Forelimb muscle (tissue), 1 donor: ENCODE measurements at regions not wholly inside any gene's neighbourhood (a gene's known extent, or its start where the extent isn't known, plus 50 kb on each side); places are given as distances from the start of the nearest gene placed in this dataset.
"Not testable (repeated sequence)": the region's sequence is repeated elsewhere in the genome, so short reads cannot be mapped to it uniquely, and the experiment has no call there.

Experiments used
- DNase-seq: peaks from one replicate; pipeline ENCODE4 v3.0.0-alpha.2; 2013; ENCODE audit warnings: low read depth

- DNase-seq, result no peak
Measured at GRCh38 chr6:145155873-145156782, 579.2 kb downstream of the EPM2A start.

DNA sequence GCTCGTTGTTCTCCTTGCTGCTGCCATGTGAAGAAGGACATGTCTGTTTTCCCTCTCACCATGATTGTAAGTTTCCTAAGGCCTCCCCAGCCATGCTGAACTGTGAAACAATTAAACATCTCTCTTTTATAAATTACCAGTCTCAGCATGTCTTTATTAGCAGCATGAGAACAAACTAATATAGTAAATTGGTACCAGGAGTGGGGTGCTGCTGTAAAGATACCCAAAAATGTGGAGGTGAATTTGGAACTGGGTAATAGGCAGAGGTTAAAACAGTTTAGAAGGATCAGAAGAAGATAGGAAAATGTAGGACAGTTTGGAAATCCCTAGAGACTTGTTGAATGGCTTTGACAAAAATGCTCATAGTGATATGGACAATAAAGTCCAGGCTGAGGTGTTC lies 576.7 kb downstream of the EPM2A start:
- DNase-seq, result not testable (repeated sequence)

- DNase-seq, result no peak
Measured at GRCh38 chr6:145159921-145160320, 575.4 kb downstream of the EPM2A start.

DNA sequence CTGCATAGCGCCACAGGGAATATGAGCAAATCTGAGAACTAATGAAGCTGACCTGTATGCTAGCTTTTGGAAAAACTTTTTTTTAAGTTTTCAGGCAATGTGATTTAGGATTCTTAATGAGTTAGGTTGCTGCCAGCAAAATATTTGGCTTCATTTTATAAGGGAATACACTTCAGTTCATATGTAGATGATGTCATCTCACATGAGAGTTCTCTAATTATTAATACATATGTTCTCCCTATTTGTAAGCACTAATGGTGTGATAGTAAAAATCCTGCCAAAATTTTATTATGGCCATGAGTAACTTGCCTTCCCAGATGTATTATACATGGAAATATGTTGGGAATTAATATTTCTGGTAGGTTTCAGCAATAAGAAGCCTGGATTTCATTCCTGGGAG lies 573.8 kb downstream of the EPM2A start:
- peak; percentile 28 for DNase-seq

DNA sequence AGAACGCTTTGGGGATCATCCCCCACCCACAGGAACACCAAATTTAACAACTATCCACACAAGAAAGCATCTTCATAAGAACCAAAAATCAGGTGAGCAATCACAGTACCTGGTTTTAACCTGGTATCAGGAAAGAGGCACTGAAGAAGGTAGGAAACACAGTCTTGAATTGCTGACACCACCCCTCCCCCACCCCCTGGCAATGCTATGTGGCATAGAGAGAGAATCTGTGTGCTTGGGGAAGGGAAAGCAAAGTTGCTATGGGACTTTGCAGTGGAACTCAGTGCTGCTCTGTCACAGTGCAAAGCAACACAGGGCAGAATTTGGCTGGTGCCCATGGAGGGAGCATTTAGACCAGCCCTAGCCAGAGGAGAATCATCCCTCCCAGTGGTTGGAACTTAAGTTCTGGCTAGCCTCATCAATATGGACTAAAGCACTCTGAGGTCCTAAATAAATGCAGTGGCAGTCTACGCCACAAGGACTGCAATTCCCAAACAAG lies 565.5 kb downstream of the EPM2A start:
- no peak for DNase-seq

DNA sequence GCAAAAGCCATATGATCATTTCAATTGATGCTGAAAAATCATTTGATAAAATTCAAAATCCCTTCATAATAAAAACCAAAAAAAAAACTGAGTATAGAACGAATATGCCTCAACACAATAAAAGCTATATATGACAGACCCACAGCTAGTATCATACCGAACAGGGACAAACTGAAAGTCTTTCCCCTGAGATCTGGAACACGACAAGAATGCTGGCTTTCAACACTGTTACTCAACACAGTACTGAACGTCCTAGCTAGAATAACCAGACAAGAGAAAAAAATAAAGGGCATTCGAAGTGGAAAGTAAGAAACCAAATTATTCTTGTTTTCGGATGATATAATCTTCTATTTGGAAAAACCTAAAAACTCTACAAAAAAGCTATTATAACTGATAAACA lies 559.9 kb downstream of the EPM2A start:
- no peak for DNase-seq

GRCh38 chr6:145178391-145178790 lies 556.9 kb downstream of the EPM2A start:
- DNase-seq, result no peak

DNA sequence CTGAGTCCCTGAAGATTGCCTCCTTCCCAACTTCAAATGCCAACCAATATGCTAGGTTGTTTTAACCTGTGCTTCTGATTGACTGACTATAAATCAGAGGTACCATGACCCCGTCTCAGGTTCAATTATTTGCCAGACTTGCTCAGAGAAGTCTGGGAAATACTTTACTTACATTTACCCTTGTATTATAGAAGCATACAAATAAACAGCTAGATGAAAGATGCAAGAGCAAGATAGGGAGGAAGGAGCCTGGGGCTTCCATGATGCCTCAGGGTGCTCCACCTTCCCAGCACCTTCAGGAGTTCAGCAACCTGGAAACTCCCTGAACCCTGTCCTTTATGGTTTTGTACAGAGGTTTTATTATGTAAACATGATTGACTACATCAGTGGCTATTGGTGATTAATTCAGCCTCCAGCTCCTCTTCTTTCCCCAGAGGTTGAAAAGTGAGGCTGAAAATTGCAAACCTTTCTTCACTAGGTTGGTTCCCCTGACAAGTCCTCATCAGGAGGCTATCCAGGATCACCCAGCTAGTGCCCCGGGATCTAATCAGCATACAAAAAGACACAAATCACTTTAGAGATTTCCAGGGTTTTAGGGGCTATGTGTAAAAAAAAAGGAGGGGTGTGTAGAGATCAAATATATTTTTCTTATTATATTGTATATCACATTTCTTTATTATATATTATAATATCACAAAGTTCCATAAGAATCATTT lies 547.7 kb downstream of the EPM2A start:
- no peak for DNase-seq

GRCh38 chr6:145189836-145190235 lies 545.5 kb downstream of the EPM2A start:
- DNase-seq, result no peak

GRCh38 chr6:145194389-145194788 lies 540.9 kb downstream of the EPM2A start:
- no peak for DNase-seq

GRCh38 chr6:145199961-145200360 lies 535.4 kb downstream of the EPM2A start:
- DNase-seq, result no peak

DNA sequence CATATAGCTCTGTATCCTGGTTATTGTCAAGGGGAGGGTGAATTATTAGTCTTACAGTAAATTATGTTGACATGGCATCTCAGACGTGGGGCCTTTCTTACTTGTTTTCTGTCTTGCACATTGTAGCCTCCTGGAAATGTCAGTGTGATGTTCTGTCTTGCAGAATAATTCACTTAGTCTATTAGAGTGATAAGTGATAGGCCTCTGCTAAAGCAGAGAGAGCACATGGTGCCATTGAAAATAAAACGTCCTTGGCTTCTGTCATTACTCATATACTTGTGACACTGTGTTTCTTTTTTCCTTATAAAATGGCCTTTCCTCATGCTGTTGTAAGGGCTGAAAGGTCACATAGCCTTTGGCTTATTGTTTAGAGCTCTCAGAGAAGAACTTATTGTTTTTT lies 531.0 kb downstream of the EPM2A start:
- DNase-seq, result no peak

GRCh38 chr6:145206247-145206907 lies 528.9 kb downstream of the EPM2A start:
- DNase-seq, result peak; percentile 28

DNA sequence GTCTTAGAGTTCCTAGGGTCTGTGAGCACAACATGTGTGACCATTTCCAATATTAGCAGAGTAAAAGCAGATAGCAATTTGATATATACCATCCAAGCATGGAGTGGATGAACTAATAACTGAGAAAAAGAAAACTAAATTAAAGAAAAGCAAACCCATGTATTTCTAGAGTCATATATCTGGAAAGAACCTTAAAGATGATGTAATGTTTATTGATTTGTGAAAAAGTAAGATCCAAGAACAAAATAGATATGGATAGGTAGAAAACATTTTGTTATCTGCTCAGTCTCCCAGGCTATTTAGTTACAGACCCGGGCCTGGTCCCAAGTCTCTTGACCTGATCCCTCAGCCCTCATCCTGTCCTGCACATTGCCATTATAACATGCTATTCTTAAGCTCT lies 526.8 kb downstream of the EPM2A start:
- DNase-seq, result no peak

DNA sequence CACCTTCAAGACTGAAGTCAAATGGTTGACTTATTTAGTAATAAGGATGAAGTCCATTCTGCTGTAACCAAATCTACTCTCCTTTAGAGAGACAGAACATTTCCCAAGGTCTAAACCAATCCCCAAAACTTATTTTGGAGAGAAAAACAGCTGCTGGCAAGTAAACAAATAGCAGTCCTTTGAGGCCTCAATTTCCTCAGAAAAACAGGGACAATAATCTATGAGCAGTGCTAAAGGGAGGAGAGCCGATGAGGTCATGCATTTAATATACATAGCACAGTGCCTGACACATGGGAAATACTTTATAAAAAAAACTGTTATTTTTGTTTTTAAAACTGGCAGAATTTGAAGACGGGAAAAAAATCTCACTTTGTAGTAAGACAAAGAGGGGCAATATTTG lies 526.0 kb downstream of the EPM2A start:
- peak; percentile 9 for DNase-seq

- no peak for DNase-seq
Measured at GRCh38 chr6:145212813-145213212, 522.5 kb downstream of the EPM2A start.

GRCh38 chr6:145213614-145214013 lies 521.7 kb downstream of the EPM2A start:
- no peak for DNase-seq

GRCh38 chr6:145214570-145214969 lies 520.8 kb downstream of the EPM2A start:
- peak; percentile 16 for DNase-seq

DNA sequence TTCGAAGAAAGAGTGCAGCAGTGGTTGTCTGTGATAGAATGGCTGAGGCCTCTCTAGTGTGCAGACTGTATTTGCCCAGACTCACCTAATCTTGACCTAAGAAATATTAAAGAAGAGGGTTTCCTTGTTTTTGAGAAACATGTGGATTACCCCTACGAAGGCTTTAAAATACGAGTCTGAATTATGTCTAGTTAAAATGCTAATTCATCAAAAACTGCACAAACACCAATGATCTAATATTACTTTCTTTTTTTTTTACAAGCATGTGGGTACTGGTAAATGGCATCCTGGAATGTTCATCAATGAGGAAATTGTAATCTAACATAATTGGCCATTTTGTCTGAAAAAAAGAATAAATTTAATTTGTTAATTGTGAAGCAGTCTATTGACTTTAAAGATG lies 510.9 kb downstream of the EPM2A start:
- DNase-seq, result no peak

DNA sequence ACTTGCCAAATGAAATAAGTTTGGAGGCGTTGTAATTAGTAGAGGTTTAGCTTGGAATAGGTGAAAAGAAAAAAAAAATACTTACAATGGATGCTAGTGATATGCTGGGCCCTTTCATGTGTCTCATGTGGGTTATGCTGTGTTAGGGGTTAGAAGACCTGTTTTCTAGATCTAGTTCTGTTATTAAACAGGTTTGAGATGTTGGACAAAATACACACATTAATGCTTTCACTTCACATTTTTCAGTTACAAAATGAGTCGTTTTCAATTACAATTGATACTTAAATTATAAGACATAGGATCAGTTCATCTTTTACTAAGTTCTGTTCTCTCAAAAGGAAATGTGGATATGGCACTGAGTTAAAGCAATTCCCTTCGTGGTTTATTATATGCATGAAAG lies 509.8 kb downstream of the EPM2A start:
- DNase-seq, result no peak

GRCh38 chr6:145227593-145227992 lies 507.7 kb downstream of the EPM2A start:
- no peak for DNase-seq

DNA sequence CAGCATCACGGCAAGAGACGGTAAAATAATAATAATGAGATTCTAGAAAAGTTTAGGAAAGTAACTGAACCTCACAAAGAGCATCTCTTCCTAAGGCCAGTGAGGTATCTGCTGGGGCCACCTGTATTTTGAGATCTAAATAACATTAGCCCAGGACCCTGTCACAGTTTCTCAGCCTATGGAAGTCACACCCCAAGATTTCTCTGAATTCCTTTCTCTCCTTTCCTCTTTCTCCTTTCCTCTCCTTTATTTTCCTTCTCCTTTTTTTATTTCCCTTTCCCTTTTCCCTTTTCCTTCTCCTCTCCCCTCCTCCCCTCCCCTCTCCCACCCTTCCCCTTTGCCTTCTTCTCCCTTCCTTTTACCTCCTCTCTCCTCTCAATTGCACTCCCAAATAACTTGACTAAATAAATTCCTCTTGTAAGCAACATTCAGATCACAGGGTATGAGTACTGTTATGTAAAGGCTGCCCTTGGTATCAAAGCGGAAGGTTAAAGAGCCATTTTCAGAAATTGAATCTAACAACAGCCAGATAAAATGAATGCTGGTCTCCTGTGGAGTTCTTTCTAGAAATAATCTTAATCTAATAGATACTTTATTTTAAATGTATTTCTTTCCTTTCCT lies 506.2 kb downstream of the EPM2A start:
- DNase-seq, result no peak
